Activated CD8-positive, alpha-beta memory T cell treated with anti-CD3 and anti-CD28 coated beads, Interleukin-2, amount 10 ng/mL, durations not matched to agents 7 days and 5 days (primary cell): ENCODE measurements at regions not wholly inside any gene's neighbourhood (a gene's known extent, or its start where the extent isn't known, plus 50 kb on each side); places are given as distances from the start of the nearest gene placed in this dataset.

Source experiments
- ATAC-seq: fragments of 150-1000 bp; cut with Tn5 transposase; one replicate; pipeline ENCODE4 v1.10.0; 2021; ENCODE audit warnings: moderate library complexity
- CTCF ChIA-PET: fragments of 350-600 bp; sonication (Branson Sonifier 250); formaldehyde crosslinking; loops from one replicate; lab custom pipeline; 2021; ENCODE audit warnings: antibody characterized with exemption; lab: Charles Lee
- DNase-seq: peaks from one replicate; pipeline ENCODE4 v3.0.0-alpha.2; 2020
- H3K27ac Mint-ChIP-seq: one replicate; pipeline ENCODE4 v1.8.0; 2021; ENCODE audit warnings: mild to moderate bottlenecking, mixed read lengths
- H3K27me3 Mint-ChIP-seq: one replicate; pipeline ENCODE4 v1.8.0; 2021; ENCODE audit warnings: mixed read lengths
- H3K36me3 Mint-ChIP-seq: one replicate; pipeline ENCODE4 v1.8.0; 2021; ENCODE audit warnings: mild to moderate bottlenecking, mixed read lengths
- H3K4me1 Mint-ChIP-seq: one replicate; pipeline ENCODE4 v1.8.0; 2021; ENCODE audit warnings: mixed read lengths
- H3K4me3 Mint-ChIP-seq: one replicate; pipeline ENCODE4 v1.8.0; 2021; ENCODE audit warnings: mild to moderate bottlenecking, moderate library complexity, mixed read lengths
- H3K9me3 Mint-ChIP-seq: one replicate; pipeline ENCODE4 v1.8.0; 2022; ENCODE audit warnings: low read depth, mixed read lengths

DNA sequence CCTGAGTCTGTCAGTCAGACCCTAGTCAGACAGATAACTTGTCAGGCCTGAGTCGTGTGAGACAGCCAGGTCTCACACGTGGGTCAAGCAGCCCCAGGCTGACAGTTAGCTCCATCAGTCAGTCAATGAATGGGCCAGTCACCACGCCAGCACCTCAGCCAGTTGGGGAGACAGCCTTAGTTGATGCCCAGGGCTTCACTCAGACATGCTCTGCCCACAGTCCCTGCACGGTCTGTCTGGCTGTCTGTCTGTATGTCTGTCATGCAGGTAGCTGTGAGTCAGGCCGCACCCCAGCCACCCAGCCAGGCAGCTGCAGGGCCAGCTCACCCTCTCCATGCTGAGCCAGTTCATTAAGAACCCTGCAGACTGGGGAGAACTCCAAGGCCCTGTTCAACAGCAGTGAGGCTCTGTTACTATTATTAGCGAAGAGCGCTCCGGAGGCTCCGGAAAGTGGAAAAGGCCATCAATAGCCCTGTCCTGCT, 141.1 kb upstream of the PCBD1 start:
- Mint-ChIP-seq H3K27me3 (peaks cover 6% of the 10 kb centered on the region), H3K4me1 (no peaks in the 10 kb centered on the region), H3K27ac (no peak overlapping the region), H3K36me3 (no peaks in the 10 kb centered on the region), H3K9me3 (no peaks in the 10 kb centered on the region), H3K4me3 (no peak overlapping the region)
- DNase-seq = no peak
- CTCF ChIA-PET = no interaction called here
- ATAC-seq = no peak

DNA sequence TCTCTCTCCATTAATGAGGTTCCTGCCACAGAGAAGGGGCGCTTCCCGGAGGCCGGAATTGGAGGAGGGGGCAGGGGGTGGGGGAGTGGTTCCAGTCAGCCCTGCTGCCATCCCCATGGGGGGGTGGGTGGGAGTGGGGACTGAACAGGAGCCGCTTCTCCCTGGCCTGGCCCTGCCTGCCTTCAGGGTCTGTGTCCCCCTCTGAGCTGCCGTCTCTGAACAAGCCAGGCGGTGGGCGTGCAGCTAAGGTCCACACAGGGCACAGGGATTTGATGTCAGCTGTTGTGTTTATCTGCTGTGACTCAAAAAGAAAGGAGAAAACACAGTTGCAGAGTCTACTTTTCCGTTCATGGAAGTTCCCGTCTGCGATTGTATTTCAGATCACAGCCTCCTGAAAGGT, 141.5 kb upstream of the PCBD1 start:
- no peak for DNase-seq
- H3K27ac Mint-ChIP-seq = no peak overlapping the region
- H3K27me3 Mint-ChIP-seq = peaks cover 6% of the 10 kb centered on the region
- H3K9me3 Mint-ChIP-seq = no peaks in the 10 kb centered on the region
- CTCF ChIA-PET = no interaction called here
- no peaks in the 10 kb centered on the region for H3K36me3 Mint-ChIP-seq
- H3K4me3 Mint-ChIP-seq = no peak overlapping the region
- no peaks in the 10 kb centered on the region for H3K4me1 Mint-ChIP-seq
- no peak for ATAC-seq

GRCh38 chr10:71031026-71031425, 142.7 kb upstream of the PCBD1 start:
- Mint-ChIP-seq H3K4me1 (no peaks in the 10 kb centered on the region), H3K9me3 (no peaks in the 10 kb centered on the region), H3K36me3 (no peaks in the 10 kb centered on the region), H3K4me3 (no peak overlapping the region), H3K27me3 (peaks cover 6% of the 10 kb centered on the region), H3K27ac (no peak overlapping the region)
- CTCF ChIA-PET = no interaction called here
- ATAC-seq (no peak), DNase-seq (no peak)

DNA sequence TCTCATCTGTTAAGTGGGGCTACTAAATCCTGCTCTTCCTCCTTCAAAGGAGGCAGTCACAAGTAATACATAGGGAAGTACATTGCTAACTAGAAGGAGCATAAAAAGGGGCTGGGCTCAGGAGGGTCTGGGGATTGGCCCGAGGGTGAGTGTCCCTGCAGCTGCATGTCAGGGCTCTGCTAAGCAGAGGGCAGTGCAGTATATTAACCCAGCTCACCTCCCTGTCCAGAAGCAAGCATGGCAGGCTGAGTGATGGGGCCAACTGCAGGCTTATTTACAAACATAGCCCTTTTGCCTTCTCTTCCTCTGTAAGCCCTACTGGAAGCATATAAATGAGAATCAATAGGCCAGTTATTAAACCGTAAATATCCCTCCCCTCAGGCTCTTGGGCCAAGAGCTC, 143.2 kb upstream of the PCBD1 start:
- Mint-ChIP-seq H3K27me3 (peaks cover 3% of the 10 kb centered on the region), H3K4me3 (no peak overlapping the region), H3K9me3 (no peaks in the 10 kb centered on the region), H3K27ac (no peak overlapping the region), H3K36me3 (no peaks in the 10 kb centered on the region), H3K4me1 (no peaks in the 10 kb centered on the region)
- CTCF ChIA-PET = no interaction called here
- DNase-seq = no peak
- ATAC-seq = no peak

- Mint-ChIP-seq H3K27ac (no peak overlapping the region), H3K4me1 (no peaks in the 10 kb centered on the region), H3K36me3 (no peaks in the 10 kb centered on the region), H3K4me3 (no peak overlapping the region), H3K9me3 (no peaks in the 10 kb centered on the region), H3K27me3 (no peaks in the 10 kb centered on the region)
- no peak for DNase-seq
- CTCF ChIA-PET = no interaction called here
- ATAC-seq = no peak
Measured at GRCh38 chr10:71032887-71033286, 144.5 kb upstream of the PCBD1 start.

DNA sequence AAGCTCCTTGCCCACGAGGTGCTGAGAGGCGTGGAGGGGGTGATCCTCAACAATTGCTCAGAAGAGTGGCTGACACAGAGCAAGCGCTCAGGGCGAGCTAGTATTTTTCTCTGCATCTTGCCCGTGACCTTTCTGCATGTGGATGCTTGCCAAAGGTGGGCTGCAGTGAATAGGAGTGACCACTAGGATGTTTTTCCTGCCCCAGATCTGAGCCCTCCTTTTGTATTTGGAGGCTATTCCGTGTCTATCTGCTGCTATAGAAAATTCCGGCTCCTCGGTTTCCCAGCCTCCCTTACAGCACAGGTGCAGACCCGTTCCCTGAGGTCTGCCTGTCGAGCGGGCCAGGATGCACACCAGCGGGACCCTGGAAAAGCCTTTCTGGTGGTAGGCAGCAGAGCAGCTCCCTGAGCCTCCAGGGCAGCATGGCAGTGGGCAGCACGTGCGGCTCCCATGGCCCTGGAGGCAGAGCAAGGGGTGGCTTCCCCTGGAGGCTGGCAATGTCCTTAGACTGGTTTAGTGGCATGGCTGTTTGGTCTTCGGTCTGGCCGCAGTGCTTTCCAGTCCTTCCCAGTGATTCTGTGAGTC, 145.1 kb upstream of the PCBD1 start:
- CTCF ChIA-PET = no interaction called here
- Mint-ChIP-seq H3K27ac (no peak overlapping the region), H3K4me3 (no peak overlapping the region)

GRCh38 chr10:71035511-71036296, 147.3 kb upstream of the PCBD1 start:
- H3K9me3 Mint-ChIP-seq = no peaks in the 10 kb centered on the region
- ATAC-seq (no peak), DNase-seq (no peak)
- no peaks in the 10 kb centered on the region for H3K36me3 Mint-ChIP-seq
- H3K27ac Mint-ChIP-seq = no peak overlapping the region
- CTCF ChIA-PET = no interaction called here
- peaks cover 2% of the 10 kb centered on the region for H3K4me1 Mint-ChIP-seq
- no peak overlapping the region for H3K4me3 Mint-ChIP-seq
- H3K27me3 Mint-ChIP-seq = no peaks in the 10 kb centered on the region

More for the DNA sequence above, 145.1 kb upstream of the PCBD1 start:
- Mint-ChIP-seq H3K9me3 (no peaks in the 10 kb centered on the region), H3K4me1 (no peaks in the 10 kb centered on the region), H3K27me3 (no peaks in the 10 kb centered on the region), H3K36me3 (no peaks in the 10 kb centered on the region)
- DNase-seq (no peak), ATAC-seq (no peak)

- Mint-ChIP-seq H3K36me3 (no peaks in the 10 kb centered on the region), H3K27me3 (no peaks in the 10 kb centered on the region), H3K9me3 (no peaks in the 10 kb centered on the region), H3K4me3 (no peak overlapping the region), H3K4me1 (peaks cover 2% of the 10 kb centered on the region), H3K27ac (no peak overlapping the region)
- no peak for DNase-seq
- ATAC-seq = no peak
- CTCF ChIA-PET = no interaction called here
Measured at GRCh38 chr10:71036297-71036966, 148.1 kb upstream of the PCBD1 start.

DNA sequence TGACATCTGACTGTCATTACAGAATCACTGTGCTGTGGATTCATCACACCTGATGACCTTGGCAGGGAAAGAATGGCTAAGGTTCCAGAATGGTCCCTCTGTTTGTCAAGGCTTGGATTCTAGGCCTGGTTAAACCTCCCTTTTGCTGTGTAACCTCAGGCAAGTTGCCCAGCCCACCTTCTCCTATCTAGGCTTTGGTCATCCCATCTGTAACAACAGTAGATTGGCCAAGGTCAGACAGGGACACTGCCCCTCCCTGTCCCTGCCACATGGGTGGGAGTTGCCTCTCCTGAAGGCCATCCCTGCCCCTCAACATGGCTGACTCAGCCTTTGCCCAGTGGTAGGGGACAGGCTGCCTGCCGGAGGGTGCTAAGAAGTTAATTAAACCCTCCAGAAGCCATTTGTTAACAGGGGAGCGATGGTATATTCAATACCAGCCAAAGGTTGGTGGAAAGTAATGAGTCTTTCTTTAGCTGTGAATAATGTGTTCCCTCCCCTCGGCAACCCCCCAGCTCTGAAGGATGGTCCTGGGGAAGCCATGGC, 149.8 kb upstream of the PCBD1 start:
- Mint-ChIP-seq H3K9me3 (no peaks in the 10 kb centered on the region), H3K36me3 (no peaks in the 10 kb centered on the region), H3K27me3 (no peaks in the 10 kb centered on the region), H3K4me1 (peaks cover 2% of the 10 kb centered on the region), H3K27ac (no peak overlapping the region), H3K4me3 (no peak overlapping the region)
- ATAC-seq (no peak), DNase-seq (no peak)
- CTCF ChIA-PET = no interaction called here

DNA sequence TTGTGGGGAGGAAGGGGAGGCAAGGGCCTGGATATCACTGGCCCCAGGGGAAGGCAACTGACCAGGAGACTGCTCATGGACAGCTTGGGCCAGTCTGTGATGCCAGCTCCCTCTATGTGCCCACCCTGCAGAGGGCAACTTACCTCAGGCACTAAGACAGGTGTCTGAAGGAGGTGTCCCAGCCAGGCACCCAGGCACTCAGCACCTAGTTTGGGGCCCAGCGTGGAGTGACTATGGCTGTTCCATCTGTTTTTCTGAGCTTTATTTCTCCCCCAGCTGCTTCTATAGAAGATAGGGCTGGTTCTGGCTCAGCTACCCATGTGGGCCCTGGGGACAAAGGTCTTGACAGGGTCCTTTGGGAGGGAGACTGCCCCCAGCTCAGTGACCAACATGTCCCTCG, 150.6 kb upstream of the PCBD1 start:
- Mint-ChIP-seq H3K4me1 (peaks cover 2% of the 10 kb centered on the region), H3K9me3 (no peaks in the 10 kb centered on the region), H3K27ac (no peak overlapping the region), H3K4me3 (no peak overlapping the region), H3K36me3 (no peaks in the 10 kb centered on the region), H3K27me3 (no peaks in the 10 kb centered on the region)
- CTCF ChIA-PET = no interaction called here
- ATAC-seq = no peak
- DNase-seq = no peak

DNA sequence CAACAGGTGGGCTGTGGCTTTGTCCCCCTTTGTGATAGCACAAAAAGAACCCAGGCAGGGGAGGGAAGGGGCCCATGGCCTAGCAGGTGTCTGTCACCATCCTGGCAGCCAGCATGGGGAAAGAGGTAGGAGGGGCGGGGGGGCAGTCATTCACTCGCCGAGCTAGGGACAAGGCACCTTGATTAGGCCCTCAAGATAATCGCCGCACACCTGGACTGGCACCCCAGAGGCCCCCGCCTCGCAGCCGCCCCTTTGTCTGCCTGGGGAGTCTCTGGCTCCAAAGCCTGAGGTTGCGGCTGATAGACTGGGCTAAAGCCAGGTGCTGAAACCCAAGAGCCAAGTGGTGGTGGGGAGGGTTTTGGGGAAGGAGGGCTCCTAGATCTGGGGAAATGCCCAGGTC, 151.2 kb upstream of the PCBD1 start:
- no peaks in the 10 kb centered on the region for H3K27me3 Mint-ChIP-seq
- CTCF ChIA-PET = no interaction called here
- no peaks in the 10 kb centered on the region for H3K36me3 Mint-ChIP-seq
- ATAC-seq (no peak), DNase-seq (no peak)
- no peak overlapping the region for H3K4me3 Mint-ChIP-seq
- no peaks in the 10 kb centered on the region for H3K9me3 Mint-ChIP-seq
- H3K4me1 Mint-ChIP-seq = peaks cover 2% of the 10 kb centered on the region
- H3K27ac Mint-ChIP-seq = no peak overlapping the region

GRCh38 chr10:71040343-71040742, 152.0 kb upstream of the PCBD1 start:
- Mint-ChIP-seq H3K27ac (no peak overlapping the region), H3K4me3 (no peak overlapping the region), H3K9me3 (no peaks in the 10 kb centered on the region), H3K4me1 (peaks cover 2% of the 10 kb centered on the region), H3K27me3 (no peaks in the 10 kb centered on the region), H3K36me3 (no peaks in the 10 kb centered on the region)
- DNase-seq = no peak
- CTCF ChIA-PET = no interaction called here
- no peak for ATAC-seq

- ATAC-seq = no peak
- H3K4me1 Mint-ChIP-seq = peaks cover 2% of the 10 kb centered on the region
- H3K36me3 Mint-ChIP-seq = no peaks in the 10 kb centered on the region
- DNase-seq = no peak
- H3K27ac Mint-ChIP-seq = no peak overlapping the region
- no peak overlapping the region for H3K4me3 Mint-ChIP-seq
- CTCF ChIA-PET = no interaction called here
- H3K9me3 Mint-ChIP-seq = no peaks in the 10 kb centered on the region
- no peaks in the 10 kb centered on the region for H3K27me3 Mint-ChIP-seq
Measured at GRCh38 chr10:71040846-71041605, 152.7 kb upstream of the PCBD1 start.
